Spleen (tissue), 11 donors: ENCODE measurements at regions not wholly inside any gene's neighbourhood (a gene's known extent, or its start where the extent isn't known, plus 50 kb on each side); places are given as distances from the start of the nearest gene placed in this dataset.

Experiments used
- DNase-seq: peaks from one replicate; pipeline ENCODE4 v3.0.0-alpha.2; 2020
- H3K27ac ChIP-seq, 8 donors: fragments of 200-600 bp; sonication (generic) in 7 of 8; 1 replicate in 4 of 8; 2 replicates in 4 of 8; pipeline versions ENCODE4 v1.5.0 to v1.8.0; 2016 to 2021; ENCODE audit warnings: inconsistent platforms in 4 of 8, mild to moderate bottlenecking in 4 of 8, moderate library complexity in 1 of 8
- H3K27me3 ChIP-seq, 7 donors: fragments of 200-600 bp; sonication (generic) in 6 of 7; replicated peaks in 1 of 7; 1 replicate in 4 of 7; 2 replicates in 3 of 7; pipeline versions ENCODE4 v1.5.0 to v1.8.0; 2016 to 2021; ENCODE audit warnings: inconsistent platforms in 3 of 7, mild to moderate bottlenecking in 1 of 7
- H3K36me3 ChIP-seq, 6 donors: fragments of 200-600 bp; sonication (generic) in 5 of 6; 1 replicate in 4 of 6; 2 replicates in 2 of 6; pipeline versions ENCODE4 v1.5.0 to v1.8.0; 2016 to 2021; ENCODE audit warnings: inconsistent platforms in 2 of 6
- H3K4me1 ChIP-seq, 6 donors: fragments of 200-600 bp; sonication (generic) in 5 of 6; 1 replicate in 3 of 6; 2 replicates in 3 of 6; pipeline versions ENCODE4 v1.5.0 to v1.8.0; 2016 to 2021; ENCODE audit warnings: inconsistent platforms in 3 of 6
- H3K4me3 ChIP-seq, 8 donors: fragments of 200-600 bp; sonication (generic) in 7 of 8; 1 replicate in 4 of 8; 2 replicates in 4 of 8; pipeline versions ENCODE4 v1.5.0 to v1.8.0; 2016 to 2021; ENCODE audit warnings: inconsistent platforms in 4 of 8, mild to moderate bottlenecking in 4 of 8, moderate library complexity in 2 of 8
- H3K9me3 ChIP-seq, 8 donors: fragments of 200-600 bp; sonication (generic) in 7 of 8; 1 replicate in 4 of 8; 2 replicates in 4 of 8; pipeline versions ENCODE4 v1.5.0 to v1.8.0; 2016 to 2021; ENCODE audit warnings: inconsistent platforms in 4 of 8
- POLR2A ChIP-seq, 3 donors: fragments of 450-650 bp; IDR thresholded peaks; one replicate each; pipeline ENCODE4 v1.5.1; 2017; ENCODE audit warnings: antibody characterized with exemption in 3 of 3, mild to moderate bottlenecking in 1 of 3
- POLR2AphosphoS5 ChIP-seq, 3 donors: sonication (generic); formaldehyde crosslinking; IDR thresholded peaks; one replicate each; pipeline ENCODE4 v1.5.1; 2017; ENCODE audit warnings: antibody characterized with exemption in 3 of 3
- WGBS, 5 donors: extraction: QIAGEN DNeasy Blood & Tissue Kit in 3 of 5; methylation state at CpG; one replicate each; pipeline versions ENCODE4 v1.1.5 to v1.1.7; 2013 to 2018; 5-methylcytosine and 5-hydroxymethylcytosine counted together
- intact Hi-C: fragments of 100-400 bp; cut with DNase I; formaldehyde crosslinking; loops from one replicate; pipeline ENCODE4 v1.15.0; 2023; ENCODE audit warnings: low total_unique reads
- TF ChIP-seq, protein P1 (sequence below), 11 experiments: fragments of 200-600 bp in 7 of 11; fragments of 450-650 bp in 4 of 11; sonication (generic) in 4 of 11; IDR thresholded peaks in 8 of 11; conservative IDR thresholded peaks in 3 of 11; 1 replicate in 7 of 11; 2 replicates in 4 of 11; pipeline versions ENCODE4 v1.4.0 to v1.8.0; 2016 to 2021; ENCODE audit warnings: antibody characterized with exemption in 11 of 11, inconsistent platforms in 4 of 11, mild to moderate bottlenecking in 1 of 11
- donor health status: healthy with polysubstance abuse.
- donor health status: DM: no; HTN: no; CAD: no; lungs with moderate emphysema.
- donor health status: DM: no; HTN: no; CAD: no.
- donor health status: Bipolar disorder and iron deficiency.
- donor health status: healthy.
- donor health status: DM: no; HTN: no; CAD: no.
- donor health status: DM: yes; HTN: yes; CAD: no.

DNA sequence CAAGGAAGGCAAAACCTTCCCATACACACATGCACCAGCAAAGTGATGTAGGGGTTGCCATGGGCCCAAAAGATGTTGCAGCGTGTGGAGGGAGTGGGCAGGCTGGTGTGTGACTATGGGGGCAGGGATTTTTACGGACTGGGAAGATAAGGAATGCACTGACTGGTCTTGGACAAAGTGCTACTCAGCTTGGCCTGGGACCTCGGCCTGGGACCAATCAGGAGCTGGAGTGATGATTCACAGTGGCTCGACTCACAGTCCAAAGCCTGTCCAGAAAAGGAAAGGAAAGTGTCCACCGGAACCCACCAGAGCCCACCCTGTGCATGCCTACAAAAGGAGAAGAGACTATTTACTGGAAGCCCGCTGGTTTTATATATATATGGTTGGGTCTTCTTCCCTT, 567.0 kb upstream of the GNPDA2 start:
- Histone ChIP-seq H3K36me3 (no peaks in the 10 kb centered on the region), H3K27ac (no peak overlapping the region), H3K4me3 (no peak overlapping the region), H3K27me3 (no peaks in the 10 kb centered on the region), H3K9me3 (peaks cover 0 to 36% (median 5%) of the 10 kb centered on the region in 8 donors), H3K4me1 (no peaks in the 10 kb centered on the region)
- WGBS, 5 donors = 76 to 86% (median 81%) methylated on average over 6 of the region's 6 CpGs
- DNase-seq = no peak
- intact Hi-C loops = no loop called here
- TF ChIP-seq, protein P1, sequence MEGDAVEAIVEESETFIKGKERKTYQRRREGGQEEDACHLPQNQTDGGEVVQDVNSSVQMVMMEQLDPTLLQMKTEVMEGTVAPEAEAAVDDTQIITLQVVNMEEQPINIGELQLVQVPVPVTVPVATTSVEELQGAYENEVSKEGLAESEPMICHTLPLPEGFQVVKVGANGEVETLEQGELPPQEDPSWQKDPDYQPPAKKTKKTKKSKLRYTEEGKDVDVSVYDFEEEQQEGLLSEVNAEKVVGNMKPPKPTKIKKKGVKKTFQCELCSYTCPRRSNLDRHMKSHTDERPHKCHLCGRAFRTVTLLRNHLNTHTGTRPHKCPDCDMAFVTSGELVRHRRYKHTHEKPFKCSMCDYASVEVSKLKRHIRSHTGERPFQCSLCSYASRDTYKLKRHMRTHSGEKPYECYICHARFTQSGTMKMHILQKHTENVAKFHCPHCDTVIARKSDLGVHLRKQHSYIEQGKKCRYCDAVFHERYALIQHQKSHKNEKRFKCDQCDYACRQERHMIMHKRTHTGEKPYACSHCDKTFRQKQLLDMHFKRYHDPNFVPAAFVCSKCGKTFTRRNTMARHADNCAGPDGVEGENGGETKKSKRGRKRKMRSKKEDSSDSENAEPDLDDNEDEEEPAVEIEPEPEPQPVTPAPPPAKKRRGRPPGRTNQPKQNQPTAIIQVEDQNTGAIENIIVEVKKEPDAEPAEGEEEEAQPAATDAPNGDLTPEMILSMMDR (IDR thresholded peaks at IDR 0.05 in 8 of 11, conservative IDR thresholded peaks at IDR 0.05 in 3 of 11) = no peak
- TF ChIP-seq POLR2A (IDR thresholded peaks at IDR 0.05) = no peak
- TF ChIP-seq POLR2AphosphoS5 (IDR thresholded peaks at IDR 0.05) = no peak

DNA sequence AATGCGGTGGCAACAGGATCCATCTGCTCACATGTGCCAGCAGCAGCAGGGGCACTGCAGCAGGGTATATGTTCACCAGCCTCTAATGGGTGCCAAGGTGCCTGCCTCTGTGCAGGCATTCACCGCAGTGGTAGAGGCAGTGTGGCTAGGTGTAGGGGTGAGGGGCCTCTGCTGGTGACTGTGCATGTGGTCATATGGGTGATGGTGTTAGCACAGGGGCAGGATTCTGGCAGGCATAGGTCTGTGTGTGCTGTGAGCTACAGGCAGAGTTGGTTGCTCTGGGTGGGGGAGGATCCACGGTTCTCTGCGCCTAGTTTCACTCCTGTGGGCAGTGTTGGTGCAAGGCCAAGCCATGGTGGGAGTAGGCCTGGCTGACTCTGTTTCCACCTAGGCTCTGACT, 566.5 kb upstream of the GNPDA2 start:
- no peak for TF ChIP-seq POLR2AphosphoS5 (IDR thresholded peaks at IDR 0.05)
- Histone ChIP-seq H3K9me3 (peaks cover 0 to 36% (median 5%) of the 10 kb centered on the region in 8 donors), H3K4me1 (no peaks in the 10 kb centered on the region), H3K4me3 (no peak overlapping the region), H3K27ac (no peak overlapping the region), H3K36me3 (no peaks in the 10 kb centered on the region), H3K27me3 (no peaks in the 10 kb centered on the region)
- intact Hi-C loops = no loop called here
- WGBS, 5 donors = 83 to 100% (median 90%) methylated on average over 3 to 4 of the region's 4 CpGs
- no peak for DNase-seq

DNA sequence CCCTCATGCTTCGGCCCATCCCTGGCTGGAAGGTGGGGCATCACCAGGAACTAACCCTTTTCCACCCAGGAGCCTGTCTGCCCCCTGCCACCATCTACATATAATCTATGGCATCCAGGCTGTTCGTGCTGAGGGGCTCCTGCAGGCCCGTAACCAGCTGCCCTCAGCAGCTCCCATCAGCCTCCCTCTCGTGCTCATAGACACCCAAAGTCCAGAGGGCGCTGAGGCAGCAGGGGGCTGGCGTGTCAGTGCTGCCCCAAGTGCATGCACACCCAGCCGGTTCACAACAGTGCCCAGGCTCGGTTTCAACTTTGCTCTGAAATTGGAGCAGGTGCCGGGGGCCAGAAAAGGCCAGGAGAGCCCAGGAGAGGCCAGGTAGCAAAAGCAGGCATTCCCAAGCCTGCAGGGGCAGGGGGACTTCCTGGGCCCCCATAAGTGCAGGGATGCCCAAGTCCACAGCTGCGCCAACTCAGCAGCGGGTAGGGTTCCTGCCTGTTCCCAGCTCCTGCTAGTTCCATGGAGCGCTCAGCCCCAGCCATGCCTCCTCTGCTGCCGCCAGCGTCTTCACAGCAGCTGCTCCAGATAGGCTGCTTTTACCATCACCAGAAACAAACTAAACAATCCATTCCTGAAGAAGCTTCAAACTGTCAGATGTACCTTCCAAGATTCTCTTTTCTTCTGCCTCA, 558.2 kb upstream of the GNPDA2 start:
- no peak for TF ChIP-seq POLR2AphosphoS5 (IDR thresholded peaks at IDR 0.05)
- TF ChIP-seq POLR2A (IDR thresholded peaks at IDR 0.05) = no peak
- TF ChIP-seq, protein P1 (IDR thresholded peaks at IDR 0.05 in 8 of 11, conservative IDR thresholded peaks at IDR 0.05 in 3 of 11) = no peak
- WGBS, 5 donors = 80 to 92% (median 88%) methylated on average over 14 of the region's 14 CpGs
- DNase-seq = peak; percentile 60

DNA sequence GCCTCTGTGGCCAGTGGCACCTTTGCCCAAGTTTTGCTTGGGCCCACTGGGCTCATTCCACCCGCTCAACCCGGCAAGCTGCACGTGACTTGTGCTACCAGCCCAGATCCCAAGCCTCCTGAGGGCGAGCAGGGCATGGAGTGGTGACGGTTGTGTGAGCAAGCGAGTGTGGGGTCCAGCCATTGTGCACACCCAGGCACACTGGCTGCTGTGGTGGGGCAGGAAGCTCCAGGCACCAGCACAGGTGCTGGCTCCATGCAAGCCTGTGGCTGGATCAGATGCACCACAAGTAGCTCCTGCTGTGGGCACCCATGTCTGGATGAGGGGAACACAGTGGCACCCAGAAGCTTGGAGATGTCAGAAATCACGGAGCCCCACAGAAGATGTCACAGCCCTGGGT, 557.0 kb upstream of the GNPDA2 start:
- Histone ChIP-seq H3K4me1 (no peaks in the 10 kb centered on the region), H3K4me3 (no peak overlapping the region), H3K27ac (no peak overlapping the region), H3K36me3 (no peaks in the 10 kb centered on the region), H3K9me3 (peaks cover 0 to 9% (median 0%) of the 10 kb centered on the region in 8 donors), H3K27me3 (no peaks in the 10 kb centered on the region)
- 75 to 85% (median 78%) methylated on average over 4 to 7 of the region's 7 CpGs for WGBS, 5 donors
- intact Hi-C loops = no loop called here
- TF ChIP-seq POLR2A (IDR thresholded peaks at IDR 0.05) = no peak
- TF ChIP-seq, protein P1 (IDR thresholded peaks at IDR 0.05 in 8 of 11, conservative IDR thresholded peaks at IDR 0.05 in 3 of 11) = no peak
- no peak for TF ChIP-seq POLR2AphosphoS5 (IDR thresholded peaks at IDR 0.05)
- peak; percentile 51 for DNase-seq

More for the DNA sequence above, 558.2 kb upstream of the GNPDA2 start:
- intact Hi-C loops = no loop called here
- Histone ChIP-seq H3K9me3 (peaks cover 0 to 13% (median 0%) of the 10 kb centered on the region in 8 donors), H3K4me3 (no peak overlapping the region), H3K27ac (no peak overlapping the region), H3K4me1 (no peaks in the 10 kb centered on the region), H3K27me3 (no peaks in the 10 kb centered on the region), H3K36me3 (no peaks in the 10 kb centered on the region)
